ENCODE measurements at regions not wholly inside any gene's neighbourhood (a gene's known extent, or its start where the extent isn't known, plus 50 kb on each side); places are given as distances from the start of the nearest gene placed in this dataset.

- no peak for TF ChIP-seq EZH2 (IDR thresholded peaks at IDR 0.05; ENCODE audit: borderline replicate concordance, insufficient read depth, low read depth, low read length, poor library complexity, severe bottlenecking)
- TF ChIP-seq, protein P1, sequence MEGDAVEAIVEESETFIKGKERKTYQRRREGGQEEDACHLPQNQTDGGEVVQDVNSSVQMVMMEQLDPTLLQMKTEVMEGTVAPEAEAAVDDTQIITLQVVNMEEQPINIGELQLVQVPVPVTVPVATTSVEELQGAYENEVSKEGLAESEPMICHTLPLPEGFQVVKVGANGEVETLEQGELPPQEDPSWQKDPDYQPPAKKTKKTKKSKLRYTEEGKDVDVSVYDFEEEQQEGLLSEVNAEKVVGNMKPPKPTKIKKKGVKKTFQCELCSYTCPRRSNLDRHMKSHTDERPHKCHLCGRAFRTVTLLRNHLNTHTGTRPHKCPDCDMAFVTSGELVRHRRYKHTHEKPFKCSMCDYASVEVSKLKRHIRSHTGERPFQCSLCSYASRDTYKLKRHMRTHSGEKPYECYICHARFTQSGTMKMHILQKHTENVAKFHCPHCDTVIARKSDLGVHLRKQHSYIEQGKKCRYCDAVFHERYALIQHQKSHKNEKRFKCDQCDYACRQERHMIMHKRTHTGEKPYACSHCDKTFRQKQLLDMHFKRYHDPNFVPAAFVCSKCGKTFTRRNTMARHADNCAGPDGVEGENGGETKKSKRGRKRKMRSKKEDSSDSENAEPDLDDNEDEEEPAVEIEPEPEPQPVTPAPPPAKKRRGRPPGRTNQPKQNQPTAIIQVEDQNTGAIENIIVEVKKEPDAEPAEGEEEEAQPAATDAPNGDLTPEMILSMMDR (IDR thresholded peaks at IDR 0.05) = no peak
These were observed 144.5 kb downstream of the OMA1 start for GRCh38 chr1:58401991-58402390.
